Panc1 (cell line): ENCODE measurements at regions not wholly inside any gene's neighbourhood (a gene's known extent, or its start where the extent isn't known, plus 50 kb on each side); places are given as distances from the start of the nearest gene placed in this dataset.

Source experiments
- ATAC-seq: fragments of 200-7000 bp; cut with Tn5 transposase; 2 replicates; pipeline ENCODE4 v1.9.1; 2020; ENCODE audit warnings: mild to moderate bottlenecking, moderate library complexity
- BruUV-seq: library from RNA; stranded (reverse); fragments of 400-500 nt; replicated peaks from 2 replicates; lab custom pipeline; 2021; lab: Mats Ljungman, UMichigan
- CTCF ChIA-PET: fragments of 300-600 bp; sonication (Branson Sonifier 250); formaldehyde crosslinking; loops from one replicate; lab custom pipeline; 2022; ENCODE audit warnings: antibody characterized with exemption; lab: Charles Lee
- POLR2A ChIA-PET: fragments of 300-600 bp; sonication (Branson Sonifier 250); formaldehyde crosslinking; loops from one replicate; lab custom pipeline; 2022; ENCODE audit warnings: antibody characterized with exemption; lab: Charles Lee
- DNase-seq: peaks from one replicate; pipeline ENCODE4 v3.0.0-alpha.2; 2010; ENCODE audit warnings: low read depth, low spot score
- H3K27ac ChIP-seq: 2 replicates; pipeline ENCODE4 v1.5.1; 2011; ENCODE audit warnings: mild to moderate bottlenecking, low read length, inconsistent platforms
- H3K27me3 ChIP-seq: fragments of 200-500 bp; sonication (Bioruptor generic); 2 replicates; pipeline ENCODE4 v1.6.0; 2014; ENCODE audit warnings: low read length, inconsistent platforms; ENCODE audit not compliant: control insufficient read depth, insufficient read depth
- H3K36me3 ChIP-seq: fragments of 200-500 bp; sonication (Bioruptor generic); 2 replicates; pipeline ENCODE4 v1.5.1; 2014; ENCODE audit warnings: inconsistent platforms, mild to moderate bottlenecking, low read length, moderate library complexity; ENCODE audit not compliant: control insufficient read depth, insufficient read depth
- H3K4me1 ChIP-seq: 2 replicates; pipeline ENCODE4 v1.5.1; 2011; ENCODE audit warnings: inconsistent platforms, mild to moderate bottlenecking, low read length, moderate library complexity; ENCODE audit not compliant: control insufficient read depth, insufficient read depth
- H3K4me3 ChIP-seq, 2 experiments: 2 replicates each; pipeline ENCODE4 v1.5.1; 2011 to 2012; ENCODE audit warnings: low read depth in 2 of 2, low read length in 2 of 2, mild to moderate bottlenecking in 2 of 2, inconsistent platforms in 1 of 2, moderate library complexity in 1 of 2
- H3K9me3 ChIP-seq: fragments of 200-500 bp; sonication (Bioruptor generic); 2 replicates; pipeline ENCODE4 v1.5.1; 2014; ENCODE audit warnings: low read depth, mild to moderate bottlenecking, inconsistent platforms, low read length, moderate library complexity; ENCODE audit not compliant: control insufficient read depth, insufficient read depth
- POLR2AphosphoS5 ChIP-seq: IDR thresholded peaks from 2 replicates; pipeline ENCODE4 v1.6.1; 2012; ENCODE audit warnings: mild to moderate bottlenecking, low read depth, low read length, moderate library complexity
- SIN3A ChIP-seq: IDR thresholded peaks from 2 replicates; pipeline ENCODE4 v1.6.1; 2012; ENCODE audit warnings: low read depth, mild to moderate bottlenecking, low read length, moderate library complexity, borderline replicate concordance; ENCODE audit not compliant: insufficient read depth
- TCF7L2 ChIP-seq: IDR thresholded peaks from 2 replicates; pipeline ENCODE4 v1.6.1; 2011; ENCODE audit warnings: mild to moderate bottlenecking, low read depth, low read length, inconsistent platforms
- in situ Hi-C: cut with HindIII; loops from 2 replicates; pipeline ENCODE4 v1.10.0; 2016; ENCODE audit warnings: low sequenced_read_pairs, low pct_unique_long_range_greater_than_20kb
- intact Hi-C: fragments of 100-400 bp; cut with micrococcal nuclease; formaldehyde crosslinking; loops from one replicate; pipeline ENCODE4 v1.10.0; 2022; ENCODE audit not compliant: unreplicated experiment
- TF ChIP-seq, protein P1 (sequence below): fragments of 450-650 bp; IDR thresholded peaks from 2 replicates; pipeline ENCODE4 v1.5.1; 2017; ENCODE audit warnings: mild to moderate bottlenecking
- TF ChIP-seq, protein P2 (sequence below), 2 experiments: IDR thresholded peaks; 2 replicates each; pipeline ENCODE4 v1.6.1; 2011 to 2012; ENCODE audit warnings: low read depth in 2 of 2, control low read depth in 1 of 2, low read length in 1 of 2, mild to moderate bottlenecking in 1 of 2, moderate library complexity in 1 of 2; ENCODE audit not compliant: insufficient read depth in 1 of 2

DNA sequence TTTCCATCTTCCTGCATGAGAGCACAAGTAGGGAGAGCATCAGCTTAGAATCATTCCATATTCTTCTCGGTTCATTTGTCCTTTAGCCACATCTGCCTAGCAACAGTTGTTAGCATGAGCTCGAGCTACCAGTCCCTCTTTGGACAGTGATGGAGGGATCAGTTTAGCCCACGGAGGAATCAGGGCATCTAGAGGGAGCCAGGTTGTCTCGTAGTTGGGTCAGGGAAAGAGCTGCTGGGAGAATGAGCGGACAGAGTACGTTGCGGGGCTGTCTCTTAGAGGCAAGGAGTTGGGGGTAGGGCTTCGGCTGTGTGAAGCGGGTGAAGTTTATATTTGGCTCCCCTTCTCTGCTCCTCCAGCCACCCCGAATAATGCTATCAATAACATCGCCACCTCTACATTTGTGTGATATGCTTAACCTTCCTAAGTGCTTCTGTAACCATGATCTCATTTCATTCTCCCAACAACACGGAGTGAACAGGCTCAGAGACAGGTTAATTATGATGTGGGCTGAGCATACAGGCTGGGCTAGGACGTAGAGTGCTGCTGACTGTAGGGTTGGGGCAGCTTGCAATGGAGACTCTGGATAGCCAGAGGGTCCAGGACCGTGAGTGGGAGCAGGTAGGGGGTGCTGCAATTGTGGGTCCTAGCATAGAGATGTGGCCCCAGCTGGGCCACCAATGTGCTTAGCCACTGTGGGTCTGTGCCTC is 72.6 kb downstream of the FRMPD3 start:
- intact Hi-C loops = no loop called here
- TF ChIP-seq SIN3A = no peak
- TF ChIP-seq, protein P1, sequence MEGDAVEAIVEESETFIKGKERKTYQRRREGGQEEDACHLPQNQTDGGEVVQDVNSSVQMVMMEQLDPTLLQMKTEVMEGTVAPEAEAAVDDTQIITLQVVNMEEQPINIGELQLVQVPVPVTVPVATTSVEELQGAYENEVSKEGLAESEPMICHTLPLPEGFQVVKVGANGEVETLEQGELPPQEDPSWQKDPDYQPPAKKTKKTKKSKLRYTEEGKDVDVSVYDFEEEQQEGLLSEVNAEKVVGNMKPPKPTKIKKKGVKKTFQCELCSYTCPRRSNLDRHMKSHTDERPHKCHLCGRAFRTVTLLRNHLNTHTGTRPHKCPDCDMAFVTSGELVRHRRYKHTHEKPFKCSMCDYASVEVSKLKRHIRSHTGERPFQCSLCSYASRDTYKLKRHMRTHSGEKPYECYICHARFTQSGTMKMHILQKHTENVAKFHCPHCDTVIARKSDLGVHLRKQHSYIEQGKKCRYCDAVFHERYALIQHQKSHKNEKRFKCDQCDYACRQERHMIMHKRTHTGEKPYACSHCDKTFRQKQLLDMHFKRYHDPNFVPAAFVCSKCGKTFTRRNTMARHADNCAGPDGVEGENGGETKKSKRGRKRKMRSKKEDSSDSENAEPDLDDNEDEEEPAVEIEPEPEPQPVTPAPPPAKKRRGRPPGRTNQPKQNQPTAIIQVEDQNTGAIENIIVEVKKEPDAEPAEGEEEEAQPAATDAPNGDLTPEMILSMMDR = no peak
- no peak for TF ChIP-seq TCF7L2
- TF ChIP-seq, protein P2, sequence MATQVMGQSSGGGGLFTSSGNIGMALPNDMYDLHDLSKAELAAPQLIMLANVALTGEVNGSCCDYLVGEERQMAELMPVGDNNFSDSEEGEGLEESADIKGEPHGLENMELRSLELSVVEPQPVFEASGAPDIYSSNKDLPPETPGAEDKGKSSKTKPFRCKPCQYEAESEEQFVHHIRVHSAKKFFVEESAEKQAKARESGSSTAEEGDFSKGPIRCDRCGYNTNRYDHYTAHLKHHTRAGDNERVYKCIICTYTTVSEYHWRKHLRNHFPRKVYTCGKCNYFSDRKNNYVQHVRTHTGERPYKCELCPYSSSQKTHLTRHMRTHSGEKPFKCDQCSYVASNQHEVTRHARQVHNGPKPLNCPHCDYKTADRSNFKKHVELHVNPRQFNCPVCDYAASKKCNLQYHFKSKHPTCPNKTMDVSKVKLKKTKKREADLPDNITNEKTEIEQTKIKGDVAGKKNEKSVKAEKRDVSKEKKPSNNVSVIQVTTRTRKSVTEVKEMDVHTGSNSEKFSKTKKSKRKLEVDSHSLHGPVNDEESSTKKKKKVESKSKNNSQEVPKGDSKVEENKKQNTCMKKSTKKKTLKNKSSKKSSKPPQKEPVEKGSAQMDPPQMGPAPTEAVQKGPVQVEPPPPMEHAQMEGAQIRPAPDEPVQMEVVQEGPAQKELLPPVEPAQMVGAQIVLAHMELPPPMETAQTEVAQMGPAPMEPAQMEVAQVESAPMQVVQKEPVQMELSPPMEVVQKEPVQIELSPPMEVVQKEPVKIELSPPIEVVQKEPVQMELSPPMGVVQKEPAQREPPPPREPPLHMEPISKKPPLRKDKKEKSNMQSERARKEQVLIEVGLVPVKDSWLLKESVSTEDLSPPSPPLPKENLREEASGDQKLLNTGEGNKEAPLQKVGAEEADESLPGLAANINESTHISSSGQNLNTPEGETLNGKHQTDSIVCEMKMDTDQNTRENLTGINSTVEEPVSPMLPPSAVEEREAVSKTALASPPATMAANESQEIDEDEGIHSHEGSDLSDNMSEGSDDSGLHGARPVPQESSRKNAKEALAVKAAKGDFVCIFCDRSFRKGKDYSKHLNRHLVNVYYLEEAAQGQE (IDR thresholded peaks at IDR 0.05; ENCODE audit: insufficient read depth in 1 of 2, low read depth in 2 of 2, low read length in 1 of 2) = no peak
- TF ChIP-seq POLR2AphosphoS5 = no peak
- BruUV-seq = no TSS peak

DNA sequence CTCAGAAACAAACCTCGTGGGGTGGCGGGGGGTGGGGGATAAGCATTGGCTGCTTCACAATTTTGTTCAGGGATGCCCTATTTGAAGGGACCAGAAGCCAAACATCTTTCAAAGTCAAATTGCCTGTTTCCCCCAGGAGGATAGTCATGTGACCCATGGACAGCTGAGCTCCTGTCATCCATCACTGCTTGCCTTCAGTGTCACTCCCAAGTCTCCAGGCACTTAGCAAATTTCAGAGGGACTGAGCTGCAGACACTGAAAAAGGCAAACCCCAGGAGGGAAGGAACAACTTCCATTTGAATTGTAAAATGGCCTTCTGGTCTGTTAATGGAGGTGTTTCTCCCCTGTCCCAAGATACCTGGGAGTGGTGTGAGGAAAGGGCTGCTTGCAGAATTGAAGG is 73.4 kb downstream of the FRMPD3 start:
- Histone ChIP-seq H3K27ac (no peak overlapping the region), H3K9me3 (no peaks in the 10 kb centered on the region), H3K27me3 (no peaks in the 10 kb centered on the region), H3K36me3 (no peaks in the 10 kb centered on the region), H3K4me1 (no peaks in the 10 kb centered on the region), H3K4me3 (no peak overlapping the region)
- intact Hi-C loops = no loop called here
- DNase-seq (no peak), ATAC-seq (no peak)
- in situ Hi-C loops = no loop called here
- TF ChIP-seq POLR2AphosphoS5 (no peak), TCF7L2 (no peak), SIN3A (no peak)
- TF ChIP-seq, protein P2 (IDR thresholded peaks at IDR 0.05; ENCODE audit: insufficient read depth in 1 of 2, low read depth in 2 of 2, low read length in 1 of 2) = no peak
- TF ChIP-seq, protein P1 = no peak
- ChIA-PET POLR2A (no interaction called here), CTCF (interaction anchor here (0.6 kb wide), 1 partner anchor 149 kb away, joined by 8 read pairs; no protein-coding TSS in a partner anchor)
- BruUV-seq = no TSS peak

More for the DNA sequence above, 72.6 kb downstream of the FRMPD3 start:
- ATAC-seq (no peak), DNase-seq (no peak)
- no peaks in the 10 kb centered on the region for H3K4me1 ChIP-seq
- in situ Hi-C loops = no loop called here
- no peak overlapping the region for H3K27ac ChIP-seq
- ChIA-PET POLR2A (no interaction called here), CTCF (no interaction called here)
- H3K4me3 ChIP-seq = no peak overlapping the region
- no peaks in the 10 kb centered on the region for H3K9me3 ChIP-seq
- no peaks in the 10 kb centered on the region for H3K36me3 ChIP-seq
- no peaks in the 10 kb centered on the region for H3K27me3 ChIP-seq
